ENCODE measurements at regions not wholly inside any gene's neighbourhood (a gene's known extent, or its start where the extent isn't known, plus 50 kb on each side); places are given as distances from the start of the nearest gene placed in this dataset.

- Histone ChIP-seq H4K20me1 (ENCODE audit: control insufficient read depth, insufficient read depth, insufficient read length) (no peaks in the 10 kb centered on the region), H3K18ac (ENCODE audit: insufficient read length, low read depth, low read length) (no peak overlapping the region), H2BK15ac (ENCODE audit: low read depth, low read length) (no peak overlapping the region), H2BK120ac (ENCODE audit: low read depth, low read length, poor library complexity, severe bottlenecking) (no peak overlapping the region), H3K9me3 (ENCODE audit: control insufficient read depth, low read depth, low read length) (no peaks in the 10 kb centered on the region), H3K79me1 (ENCODE audit: insufficient read depth, low read depth, low read length, poor library complexity, severe bottlenecking) (no peaks in the 10 kb centered on the region), H3K23ac (ENCODE audit: insufficient read length, low read depth, low read length) (no peak overlapping the region), H3K56ac (ENCODE audit: insufficient read length, low read depth, low read length) (no peak overlapping the region), H3K23me2 (ENCODE audit: insufficient read length, low read depth, low read length, poor library complexity, severe bottlenecking) (no peaks in the 10 kb centered on the region), H4K8ac (replicated peaks; ENCODE audit: insufficient read length, low read depth, low read length) (no peak overlapping the region), H4K91ac (ENCODE audit: insufficient read length, low read depth, low read length) (no peak overlapping the region), H3T11ph (ENCODE audit: low read length) (no peak overlapping the region), H3K27me3 (ENCODE audit: insufficient read depth, low read length) (no peaks in the 10 kb centered on the region), H2AK5ac (ENCODE audit: insufficient read length, low read length) (no peak overlapping the region), H2BK12ac (ENCODE audit: insufficient read length, low read depth, low read length) (no peak overlapping the region), H3K27ac (ENCODE audit: insufficient read length, low read depth, low read length) (no peak overlapping the region), H3K14ac (ENCODE audit: insufficient read depth, low read length) (no peak overlapping the region), H3K4me2 (ENCODE audit: insufficient read depth, insufficient read length, low read length) (no peak overlapping the region), H3K4me1 (ENCODE audit: insufficient read depth, low read length) (no peaks in the 10 kb centered on the region), H3K9ac (ENCODE audit: extremely low read depth, insufficient read length, low read length) (no peak overlapping the region), H3K79me2 (ENCODE audit: insufficient read depth, low read length) (no peaks in the 10 kb centered on the region), H4K5ac (ENCODE audit: insufficient read length, low read depth, low read length) (no peak overlapping the region), H2BK5ac (ENCODE audit: insufficient read length, low read length) (no peak overlapping the region), H2BK20ac (ENCODE audit: low read depth, low read length, poor library complexity, severe bottlenecking) (no peak overlapping the region), H2AFZ (ENCODE audit: low read length) (no peak overlapping the region), H3K4ac (ENCODE audit: low read depth, low read length) (no peak overlapping the region)
- no peaks in the 10 kb centered on the region for H3K36me3 Mint-ChIP-seq (ENCODE audit: insufficient read depth in 1 of 3, low read depth in 3 of 3)
- H3K27me3 Mint-ChIP-seq (ENCODE audit: low read depth) = no peaks in the 10 kb centered on the region
- no peak for DNase-seq
- no peaks in the 10 kb centered on the region for H3K9me3 Mint-ChIP-seq
- H3K4me1 Mint-ChIP-seq = no peaks in the 10 kb centered on the region; a peak in 1 of 4 replicates
- TF ChIP-seq, protein P1, sequence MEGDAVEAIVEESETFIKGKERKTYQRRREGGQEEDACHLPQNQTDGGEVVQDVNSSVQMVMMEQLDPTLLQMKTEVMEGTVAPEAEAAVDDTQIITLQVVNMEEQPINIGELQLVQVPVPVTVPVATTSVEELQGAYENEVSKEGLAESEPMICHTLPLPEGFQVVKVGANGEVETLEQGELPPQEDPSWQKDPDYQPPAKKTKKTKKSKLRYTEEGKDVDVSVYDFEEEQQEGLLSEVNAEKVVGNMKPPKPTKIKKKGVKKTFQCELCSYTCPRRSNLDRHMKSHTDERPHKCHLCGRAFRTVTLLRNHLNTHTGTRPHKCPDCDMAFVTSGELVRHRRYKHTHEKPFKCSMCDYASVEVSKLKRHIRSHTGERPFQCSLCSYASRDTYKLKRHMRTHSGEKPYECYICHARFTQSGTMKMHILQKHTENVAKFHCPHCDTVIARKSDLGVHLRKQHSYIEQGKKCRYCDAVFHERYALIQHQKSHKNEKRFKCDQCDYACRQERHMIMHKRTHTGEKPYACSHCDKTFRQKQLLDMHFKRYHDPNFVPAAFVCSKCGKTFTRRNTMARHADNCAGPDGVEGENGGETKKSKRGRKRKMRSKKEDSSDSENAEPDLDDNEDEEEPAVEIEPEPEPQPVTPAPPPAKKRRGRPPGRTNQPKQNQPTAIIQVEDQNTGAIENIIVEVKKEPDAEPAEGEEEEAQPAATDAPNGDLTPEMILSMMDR (conservative IDR thresholded peaks at IDR 0.05) = no peak
- no peak overlapping the region for H3K4me3 Mint-ChIP-seq
- WGBS (ENCODE audit: extremely low coverage, insufficient read length, low lambda C conversion rate) = no CpG with 5 or more reads among the region's 2 CpGs
- H3K27ac Mint-ChIP-seq = no peak overlapping the region; a peak in 1 of 7 replicates
Observed at GRCh38 chr12:90621927-90622326, 333.0 kb downstream of the CCER1 start.

All from H9 (cell line).